ENCODE measurements at regions not wholly inside any gene's neighbourhood (a gene's known extent, or its start where the extent isn't known, plus 50 kb on each side); places are given as distances from the start of the nearest gene placed in this dataset.

GRCh38 chr2:37573451-37574388 lies 97.7 kb downstream of the CDC42EP3 start:
- TF ChIP-seq POLR2A (IDR thresholded peaks at IDR 0.05; ENCODE audit: low read depth, low read length) (no peak), POLR2AphosphoS5 (IDR thresholded peaks at IDR 0.05; ENCODE audit: low read depth, low read length) (no peak)
